HCT116 (cell line): ENCODE measurements at regions not wholly inside any gene's neighbourhood (a gene's known extent, or its start where the extent isn't known, plus 50 kb on each side); places are given as distances from the start of the nearest gene placed in this dataset.

Source experiments
- ATAC-seq: fragments of 200-7000 bp; cut with Tn5 transposase; 2 replicates; pipeline ENCODE4 v1.9.1; 2020; ENCODE audit warnings: mild to moderate bottlenecking, moderate library complexity
- BruUV-seq: library from RNA; stranded (reverse); fragments of 400-500 nt; replicated peaks from 2 replicates; lab custom pipeline; 2021; lab: Mats Ljungman, UMichigan
- CTCF ChIA-PET: fragments of 300-600 bp; sonication (Branson Sonifier 250); formaldehyde crosslinking; loops from one replicate; lab custom pipeline; 2021; ENCODE audit warnings: antibody characterized with exemption; lab: Charles Lee
- POLR2A ChIA-PET: fragments of 300-600, 350-600 bp; sonication (Branson Sonifier 250); formaldehyde crosslinking; loops from one replicate; lab custom pipeline; 2021; ENCODE audit warnings: antibody characterized with exemption; lab: Charles Lee
- RAD21 ChIA-PET, 2 experiments: fragments of 300-600 bp; sonication (Branson Sonifier 250); formaldehyde crosslinking; loops; one replicate each; lab custom pipeline; 2023; ENCODE audit warnings: low total read pairs in 2 of 2; ENCODE audit not compliant: uncharacterized antibody in 2 of 2, unreplicated experiment in 2 of 2, low non-redundant PET in 1 of 2; lab: Charles Lee
- DNase-seq: peaks from one replicate; pipeline ENCODE4 v3.0.0-alpha.2; 2010; ENCODE audit warnings: low read depth, low spot score
- H2AFZ ChIP-seq: fragments of 200-600 bp; shearing (Covaris generic), sonication (generic); 2 replicates; pipeline ENCODE4 v1.6.1; 2017; ENCODE audit warnings: low read depth, mixed run types, mixed read lengths, antibody characterized with exemption, low read length; ENCODE audit not compliant: poor library complexity, severe bottlenecking
- H3K27ac ChIP-seq: 2 replicates; pipeline ENCODE4 v1.5.1; 2012; ENCODE audit warnings: low read depth, low read length
- H3K27me3 ChIP-seq: fragments of 200-600 bp; sonication (generic); 2 replicates; pipeline ENCODE4 v1.6.1; 2016; ENCODE audit warnings: mixed run types, low read length, mixed read lengths; ENCODE audit not compliant: insufficient read depth
- H3K36me3 ChIP-seq, 2 experiments: fragments of 200-500 bp in 1 of 2; fragments of 200-600 bp in 1 of 2; sonication (Bioruptor generic) in 1 of 2; sonication (generic) in 1 of 2; 2 replicates each; pipeline versions ENCODE4 v1.5.1 to v1.6.1; 2014 to 2016; ENCODE audit warnings: low read length in 2 of 2, inconsistent platforms in 1 of 2, mixed read lengths in 1 of 2, mixed run types in 1 of 2; ENCODE audit not compliant: insufficient read depth in 2 of 2, control insufficient read depth in 1 of 2
- H3K4me1 ChIP-seq, 2 experiments: fragments of 200-600 bp in 1 of 2; sonication (generic) in 1 of 2; 2 replicates each; pipeline versions ENCODE4 v1.5.1 to v1.6.1; 2012 to 2017; ENCODE audit warnings: low read length in 2 of 2, inconsistent platforms in 1 of 2, mild to moderate bottlenecking in 1 of 2, mixed read lengths in 1 of 2, mixed run types in 1 of 2, moderate library complexity in 1 of 2; ENCODE audit not compliant: insufficient read depth in 2 of 2, control insufficient read depth in 1 of 2
- H3K4me2 ChIP-seq: fragments of 200-600 bp; sonication (generic); 2 replicates; pipeline ENCODE4 v1.6.1; 2017; ENCODE audit warnings: mixed run types, low read length, mixed read lengths
- H3K4me3 ChIP-seq, 2 experiments: fragments of 200-600 bp in 1 of 2; sonication (generic) in 1 of 2; replicated peaks in 1 of 2; 2 replicates each; pipeline ENCODE4 v1.5.1; 2011 to 2016; ENCODE audit warnings: low read length in 2 of 2, control low read depth in 1 of 2, low read depth in 1 of 2, mild to moderate bottlenecking in 1 of 2, mixed read lengths in 1 of 2, mixed run types in 1 of 2
- H3K79me2 ChIP-seq: fragments of 200-600 bp; sonication (generic); 2 replicates; pipeline ENCODE4 v1.6.1; 2017; ENCODE audit warnings: mild to moderate bottlenecking, mixed run types, low read length, moderate library complexity, mixed read lengths; ENCODE audit not compliant: insufficient read depth
- H3K9ac ChIP-seq: fragments of 200-600 bp; sonication (generic); 2 replicates; pipeline ENCODE4 v1.6.1; 2016; ENCODE audit warnings: low read length, mixed read lengths
- H3K9me2 ChIP-seq: fragments of 200-600 bp; sonication (generic), shearing (Covaris generic); 2 replicates; pipeline ENCODE4 v1.6.1; 2017; ENCODE audit warnings: mixed run types, mild to moderate bottlenecking, moderate library complexity; ENCODE audit not compliant: insufficient read depth
- H3K9me3 ChIP-seq, 2 experiments: fragments of 200-500 bp in 1 of 2; fragments of 200-600 bp in 1 of 2; sonication (Bioruptor generic) in 1 of 2; sonication (generic) in 1 of 2; 2 replicates each; pipeline ENCODE4 v1.6.1; 2014 to 2017; ENCODE audit warnings: low read length in 2 of 2, mixed read lengths in 2 of 2, inconsistent platforms in 1 of 2, low read depth in 1 of 2, mild to moderate bottlenecking in 1 of 2, mixed run types in 1 of 2, moderate library complexity in 1 of 2; ENCODE audit not compliant: control insufficient read depth in 1 of 2, insufficient read depth in 1 of 2
- H4K20me1 ChIP-seq: fragments of 200-600 bp; sonication (generic), shearing (Covaris generic); 2 replicates; pipeline ENCODE4 v1.6.1; 2017; ENCODE audit warnings: mixed run types, mild to moderate bottlenecking, moderate library complexity; ENCODE audit not compliant: insufficient read depth
- CEBPB ChIP-seq: IDR thresholded peaks from 2 replicates; pipeline ENCODE4 v1.6.1; 2012; ENCODE audit warnings: low read depth
- EGR1 ChIP-seq: IDR thresholded peaks from 2 replicates; pipeline ENCODE4 v1.6.1; 2012; ENCODE audit warnings: low read depth
- ELF1 ChIP-seq: IDR thresholded peaks from 2 replicates; pipeline ENCODE4 v1.6.1; 2012; ENCODE audit warnings: low read depth, borderline replicate concordance
- EZH2 ChIP-seq: fragments of 200-600 bp; sonication (generic); IDR thresholded peaks from 2 replicates; pipeline ENCODE4 v1.6.1; 2017; ENCODE audit warnings: antibody characterized with exemption, mixed run types
- EZH2phosphoT487 ChIP-seq: fragments of 200-600 bp; IDR thresholded peaks from 2 replicates; pipeline ENCODE4 v1.6.1; 2018; ENCODE audit warnings: antibody characterized with exemption, borderline replicate concordance
- FOSL1 ChIP-seq: IDR thresholded peaks from 2 replicates; pipeline ENCODE4 v1.6.1; 2012; ENCODE audit warnings: low read depth
- JUND ChIP-seq: IDR thresholded peaks from 2 replicates; pipeline ENCODE4 v1.6.1; 2012
- POLR2AphosphoS5 ChIP-seq: IDR thresholded peaks from 2 replicates; pipeline ENCODE4 v1.6.1; 2011; ENCODE audit warnings: mild to moderate bottlenecking, low read depth, low read length, moderate library complexity
- SIN3A ChIP-seq: IDR thresholded peaks from 2 replicates; pipeline ENCODE4 v1.6.1; 2012; ENCODE audit warnings: low read depth
- SRF ChIP-seq: IDR thresholded peaks from 2 replicates; pipeline ENCODE4 v1.6.1; 2012; ENCODE audit warnings: low read depth
- TCF7L2 ChIP-seq: IDR thresholded peaks from 2 replicates; pipeline ENCODE4 v1.7.0; 2011; ENCODE audit warnings: borderline replicate concordance, inconsistent platforms; ENCODE audit not compliant: insufficient read depth, insufficient read length; ENCODE audit errors: extremely low read depth
- YY1 ChIP-seq: IDR thresholded peaks from 2 replicates; pipeline ENCODE4 v1.6.1; 2011; ENCODE audit warnings: low read length, low read depth, moderate library complexity, mild to moderate bottlenecking; ENCODE audit not compliant: insufficient replicate concordance; ENCODE audit errors: extremely low read depth
- ZFX ChIP-seq: fragments of 450-650 bp; IDR thresholded peaks from 2 replicates; pipeline ENCODE4 v1.6.1; 2017
- intact Hi-C: fragments of 100-400 bp; cut with micrococcal nuclease; formaldehyde crosslinking; loops from 2 replicates; pipeline ENCODE4 v1.10.0; 2022
- TF ChIP-seq, protein P1 (sequence below): IDR thresholded peaks from 2 replicates; pipeline ENCODE4 v1.6.1; 2012
- TF ChIP-seq, protein P2 (sequence below): IDR thresholded peaks from 2 replicates; pipeline ENCODE4 v1.6.1; 2012; ENCODE audit warnings: low read depth
- TF ChIP-seq, protein P3 (sequence below): IDR thresholded peaks from 2 replicates; pipeline ENCODE4 v1.6.1; 2011; ENCODE audit warnings: mild to moderate bottlenecking, low read length, moderate library complexity; ENCODE audit not compliant: insufficient replicate concordance; ENCODE audit errors: extremely low read depth

DNA sequence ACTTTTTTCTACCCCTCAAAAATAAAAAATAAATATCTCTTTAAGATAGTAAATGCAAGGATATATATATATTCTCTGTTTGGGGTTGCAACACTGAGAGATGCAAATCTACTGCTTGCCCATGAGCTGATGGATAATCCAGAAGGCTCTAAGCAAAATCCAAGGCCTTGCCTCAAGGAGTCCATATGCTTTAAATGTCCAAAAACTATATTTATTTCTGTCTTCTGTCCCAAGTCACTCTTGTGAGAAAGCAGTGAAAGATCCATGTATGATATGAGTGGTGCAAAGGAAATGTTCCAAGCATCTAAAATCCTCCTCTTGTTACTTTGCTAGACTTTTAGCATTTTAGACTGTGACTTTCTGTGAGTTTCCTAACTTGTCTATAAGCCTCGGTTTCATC, 92.9 kb upstream of the RNF152 start:
- no peak for TF ChIP-seq FOSL1
- BruUV-seq, result no TSS peak
- RAD21 ChIA-PET, result no interaction called here
- Histone ChIP-seq H3K4me3 (no peak overlapping the region), H3K4me1 (no peaks in the 10 kb centered on the region), H3K36me3 (no peaks in the 10 kb centered on the region), H3K4me2 (no peak overlapping the region), H3K27ac (no peak overlapping the region), H3K79me2 (no peaks in the 10 kb centered on the region), H4K20me1 (no peaks in the 10 kb centered on the region), H3K27me3 (no peaks in the 10 kb centered on the region), H3K9me2 (no peaks in the 10 kb centered on the region), H3K9me3 (no peaks in the 10 kb centered on the region), H2AFZ (no peak overlapping the region), H3K9ac (no peak overlapping the region)
- no peak for ATAC-seq
- CTCF ChIA-PET, result no interaction called here
- intact Hi-C loops, result no loop called here
- DNase-seq, result no peak
- POLR2A ChIA-PET, result no interaction called here

DNA sequence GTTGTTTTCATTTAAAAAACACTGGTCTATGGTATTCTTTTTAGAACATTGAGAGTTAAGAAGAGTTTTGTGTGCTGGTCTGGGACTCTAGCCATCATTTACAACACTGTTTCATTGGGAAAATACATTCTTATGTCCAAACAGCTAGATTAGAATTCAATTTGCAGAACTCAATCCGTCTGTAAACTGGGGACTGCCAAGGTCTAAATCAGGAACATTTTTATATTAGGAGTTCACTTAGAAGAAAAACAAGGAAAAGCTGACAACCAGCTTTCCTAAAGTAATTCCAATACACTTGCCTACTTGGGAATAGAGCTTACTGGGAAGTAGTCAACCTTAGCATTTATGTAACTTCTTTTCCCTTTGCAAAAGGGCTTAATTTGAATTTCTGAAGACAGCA, 91.5 kb upstream of the RNF152 start:
- Histone ChIP-seq H3K9me3 (no peaks in the 10 kb centered on the region), H3K9ac (no peak overlapping the region), H3K4me1 (no peaks in the 10 kb centered on the region), H3K27ac (no peak overlapping the region), H3K4me2 (no peak overlapping the region), H3K27me3 (no peaks in the 10 kb centered on the region), H2AFZ (no peak overlapping the region), H3K36me3 (no peaks in the 10 kb centered on the region), H4K20me1 (no peaks in the 10 kb centered on the region), H3K4me3 (no peak overlapping the region), H3K9me2 (no peaks in the 10 kb centered on the region), H3K79me2 (no peaks in the 10 kb centered on the region)
- no TSS peak for BruUV-seq
- no peak for DNase-seq
- RAD21 ChIA-PET, result no interaction called here
- intact Hi-C loops, result no loop called here
- POLR2A ChIA-PET, result no interaction called here
- no peak for ATAC-seq
- CTCF ChIA-PET, result no interaction called here
- TF ChIP-seq, protein P1, sequence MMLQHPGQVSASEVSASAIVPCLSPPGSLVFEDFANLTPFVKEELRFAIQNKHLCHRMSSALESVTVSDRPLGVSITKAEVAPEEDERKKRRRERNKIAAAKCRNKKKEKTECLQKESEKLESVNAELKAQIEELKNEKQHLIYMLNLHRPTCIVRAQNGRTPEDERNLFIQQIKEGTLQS, result no peak
- TF ChIP-seq EZH2, result no peak
- no peak for TF ChIP-seq ZFX
- no peak for TF ChIP-seq ELF1
- no peak for TF ChIP-seq SRF
- TF ChIP-seq YY1, result no peak
- TF ChIP-seq, protein P2, sequence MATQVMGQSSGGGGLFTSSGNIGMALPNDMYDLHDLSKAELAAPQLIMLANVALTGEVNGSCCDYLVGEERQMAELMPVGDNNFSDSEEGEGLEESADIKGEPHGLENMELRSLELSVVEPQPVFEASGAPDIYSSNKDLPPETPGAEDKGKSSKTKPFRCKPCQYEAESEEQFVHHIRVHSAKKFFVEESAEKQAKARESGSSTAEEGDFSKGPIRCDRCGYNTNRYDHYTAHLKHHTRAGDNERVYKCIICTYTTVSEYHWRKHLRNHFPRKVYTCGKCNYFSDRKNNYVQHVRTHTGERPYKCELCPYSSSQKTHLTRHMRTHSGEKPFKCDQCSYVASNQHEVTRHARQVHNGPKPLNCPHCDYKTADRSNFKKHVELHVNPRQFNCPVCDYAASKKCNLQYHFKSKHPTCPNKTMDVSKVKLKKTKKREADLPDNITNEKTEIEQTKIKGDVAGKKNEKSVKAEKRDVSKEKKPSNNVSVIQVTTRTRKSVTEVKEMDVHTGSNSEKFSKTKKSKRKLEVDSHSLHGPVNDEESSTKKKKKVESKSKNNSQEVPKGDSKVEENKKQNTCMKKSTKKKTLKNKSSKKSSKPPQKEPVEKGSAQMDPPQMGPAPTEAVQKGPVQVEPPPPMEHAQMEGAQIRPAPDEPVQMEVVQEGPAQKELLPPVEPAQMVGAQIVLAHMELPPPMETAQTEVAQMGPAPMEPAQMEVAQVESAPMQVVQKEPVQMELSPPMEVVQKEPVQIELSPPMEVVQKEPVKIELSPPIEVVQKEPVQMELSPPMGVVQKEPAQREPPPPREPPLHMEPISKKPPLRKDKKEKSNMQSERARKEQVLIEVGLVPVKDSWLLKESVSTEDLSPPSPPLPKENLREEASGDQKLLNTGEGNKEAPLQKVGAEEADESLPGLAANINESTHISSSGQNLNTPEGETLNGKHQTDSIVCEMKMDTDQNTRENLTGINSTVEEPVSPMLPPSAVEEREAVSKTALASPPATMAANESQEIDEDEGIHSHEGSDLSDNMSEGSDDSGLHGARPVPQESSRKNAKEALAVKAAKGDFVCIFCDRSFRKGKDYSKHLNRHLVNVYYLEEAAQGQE, result no peak
- TF ChIP-seq, protein P3, sequence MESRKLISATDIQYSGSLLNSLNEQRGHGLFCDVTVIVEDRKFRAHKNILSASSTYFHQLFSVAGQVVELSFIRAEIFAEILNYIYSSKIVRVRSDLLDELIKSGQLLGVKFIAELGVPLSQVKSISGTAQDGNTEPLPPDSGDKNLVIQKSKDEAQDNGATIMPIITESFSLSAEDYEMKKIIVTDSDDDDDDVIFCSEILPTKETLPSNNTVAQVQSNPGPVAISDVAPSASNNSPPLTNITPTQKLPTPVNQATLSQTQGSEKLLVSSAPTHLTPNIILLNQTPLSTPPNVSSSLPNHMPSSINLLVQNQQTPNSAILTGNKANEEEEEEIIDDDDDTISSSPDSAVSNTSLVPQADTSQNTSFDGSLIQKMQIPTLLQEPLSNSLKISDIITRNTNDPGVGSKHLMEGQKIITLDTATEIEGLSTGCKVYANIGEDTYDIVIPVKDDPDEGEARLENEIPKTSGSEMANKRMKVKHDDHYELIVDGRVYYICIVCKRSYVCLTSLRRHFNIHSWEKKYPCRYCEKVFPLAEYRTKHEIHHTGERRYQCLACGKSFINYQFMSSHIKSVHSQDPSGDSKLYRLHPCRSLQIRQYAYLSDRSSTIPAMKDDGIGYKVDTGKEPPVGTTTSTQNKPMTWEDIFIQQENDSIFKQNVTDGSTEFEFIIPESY, result no peak
- no peak for TF ChIP-seq POLR2AphosphoS5
- no peak for TF ChIP-seq CEBPB
- TF ChIP-seq JUND, result no peak
- TF ChIP-seq EZH2phosphoT487, result no peak
- TF ChIP-seq EGR1, result no peak
- no peak for TF ChIP-seq SIN3A
- no peak for TF ChIP-seq TCF7L2
